Endothelial cell (in vitro differentiated cells): ENCODE measurements at regions not wholly inside any gene's neighbourhood (a gene's known extent, or its start where the extent isn't known, plus 50 kb on each side); places are given as distances from the start of the nearest gene placed in this dataset.

Experiments used
- DNase-seq: peaks from one replicate; pipeline ENCODE4 v3.0.0; 2021; ENCODE audit warnings: low spot score
- H3K27ac Mint-ChIP-seq: one replicate; pipeline ENCODE4 v1.8.0; 2021; ENCODE audit warnings: mixed read lengths, inconsistent platforms; ENCODE audit not compliant: unreplicated experiment
- H3K27me3 Mint-ChIP-seq: one replicate; pipeline ENCODE4 v1.8.0; 2021; ENCODE audit warnings: mild to moderate bottlenecking, moderate library complexity, mixed read lengths, inconsistent platforms; ENCODE audit not compliant: unreplicated experiment
- H3K36me3 Mint-ChIP-seq: one replicate; pipeline ENCODE4 v1.8.0; 2021; ENCODE audit warnings: mild to moderate bottlenecking, low read depth, mixed read lengths, inconsistent platforms; ENCODE audit not compliant: unreplicated experiment
- H3K4me1 Mint-ChIP-seq: one replicate; pipeline ENCODE4 v1.8.0; 2021; ENCODE audit warnings: mild to moderate bottlenecking, mixed read lengths, inconsistent platforms; ENCODE audit not compliant: unreplicated experiment
- H3K4me3 Mint-ChIP-seq: one replicate; pipeline ENCODE4 v1.8.0; 2021; ENCODE audit warnings: mild to moderate bottlenecking, mixed read lengths, inconsistent platforms; ENCODE audit not compliant: unreplicated experiment
- H3K9me3 Mint-ChIP-seq: one replicate; pipeline ENCODE4 v1.8.0; 2021; ENCODE audit warnings: mixed read lengths, inconsistent platforms; ENCODE audit not compliant: unreplicated experiment
- CTCF ChIP-seq: fragments of 200-600 bp; sonication (generic); IDR thresholded peaks from one replicate; pipeline ENCODE4 v1.5.0; 2021; ENCODE audit warnings: antibody characterized with exemption; ENCODE audit not compliant: unreplicated experiment

GRCh38 chr5:124237206-124237695 lies 509.2 kb downstream of the ZNF608 start:
- Mint-ChIP-seq H3K4me3 (no peak overlapping the region), H3K27me3 (no peaks in the 10 kb centered on the region), H3K9me3 (no peaks in the 10 kb centered on the region), H3K36me3 (no peaks in the 10 kb centered on the region), H3K4me1 (peaks cover 10% of the 10 kb centered on the region), H3K27ac (no peak overlapping the region)
- DNase-seq: no peak
- TF ChIP-seq CTCF: no peak

- H3K9me3 Mint-ChIP-seq: no peaks in the 10 kb centered on the region
- no peaks in the 10 kb centered on the region for H3K36me3 Mint-ChIP-seq
- peaks cover 10% of the 10 kb centered on the region for H3K4me1 Mint-ChIP-seq
- no peaks in the 10 kb centered on the region for H3K27me3 Mint-ChIP-seq
- no peak overlapping the region for H3K27ac Mint-ChIP-seq
- no peak for DNase-seq
- no peak for TF ChIP-seq CTCF
- H3K4me3 Mint-ChIP-seq: no peak overlapping the region
Observed at GRCh38 chr5:124236361-124237205, 509.9 kb downstream of the ZNF608 start.

GRCh38 chr5:124235576-124235975 lies 510.9 kb downstream of the ZNF608 start:
- no peaks in the 10 kb centered on the region for H3K36me3 Mint-ChIP-seq
- DNase-seq: no peak
- no peaks in the 10 kb centered on the region for H3K27me3 Mint-ChIP-seq
- no peak for TF ChIP-seq CTCF
- no peak overlapping the region for H3K27ac Mint-ChIP-seq
- H3K4me1 Mint-ChIP-seq: peaks cover 10% of the 10 kb centered on the region
- no peak overlapping the region for H3K4me3 Mint-ChIP-seq
- no peaks in the 10 kb centered on the region for H3K9me3 Mint-ChIP-seq

- no peak for DNase-seq
- no peaks in the 10 kb centered on the region for H3K36me3 Mint-ChIP-seq
- no peak for TF ChIP-seq CTCF
- no peak overlapping the region for H3K4me3 Mint-ChIP-seq
- H3K27ac Mint-ChIP-seq: no peak overlapping the region
- H3K27me3 Mint-ChIP-seq: no peaks in the 10 kb centered on the region
- H3K9me3 Mint-ChIP-seq: no peaks in the 10 kb centered on the region
- peaks cover 10% of the 10 kb centered on the region for H3K4me1 Mint-ChIP-seq
Observed at GRCh38 chr5:124234770-124235562, 511.5 kb downstream of the ZNF608 start.
